ENCODE measurements at regions not wholly inside any gene's neighbourhood (a gene's known extent, or its start where the extent isn't known, plus 50 kb on each side); places are given as distances from the start of the nearest gene placed in this dataset.

DNA sequence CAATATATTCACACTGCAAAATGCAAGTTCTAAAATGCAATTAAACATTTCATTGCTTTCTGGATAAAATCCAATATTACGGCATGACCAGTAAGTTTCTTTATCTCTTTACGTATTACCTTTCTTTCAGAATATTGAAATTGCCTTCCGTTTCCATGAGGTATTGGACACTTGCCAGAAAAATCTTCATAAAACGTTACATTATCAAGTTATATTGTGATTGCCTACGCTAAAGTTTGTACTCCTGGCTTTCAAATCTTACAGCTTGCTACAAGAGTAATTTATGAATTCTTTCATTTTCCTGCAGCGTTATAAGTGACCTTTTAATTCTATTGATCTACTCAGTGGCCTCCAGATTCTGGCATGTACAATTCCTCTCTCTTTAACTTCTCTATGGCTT lies 1349.3 kb downstream of the OTOL1 start:
- Histone ChIP-seq H3K79me2 (ENCODE audit: insufficient read depth) (no peaks in the 10 kb centered on the region), H2AFZ (ENCODE audit: low read depth) (no peak overlapping the region), H3K9me2 (no peaks in the 10 kb centered on the region), H3K9ac (no peak overlapping the region), H3K4me2 (no peak overlapping the region), H3K27ac (ENCODE audit: low read depth in 2 of 2, low read length in 1 of 2) (no peak overlapping the region), H3K27me3 (ENCODE audit: insufficient read depth) (no peaks in the 10 kb centered on the region), H3K36me3 (replicated peaks in 1 of 2; ENCODE audit: control insufficient read depth in 1 of 2, insufficient read depth in 2 of 2, low read length in 1 of 2) (no peaks in the 10 kb centered on the region), H3K4me3 (ENCODE audit: low read depth in 2 of 2, low read length in 1 of 2) (no peak overlapping the region), H3K4me1 (ENCODE audit: control insufficient read depth in 1 of 2, insufficient read depth in 2 of 2, low read depth in 1 of 2, low read length in 1 of 2) (no peaks in the 10 kb centered on the region), H3F3A (replicated peaks; ENCODE audit: insufficient read depth) (no peaks in the 10 kb centered on the region), H3K9me3 (no peaks in the 10 kb centered on the region), H4K20me1 (ENCODE audit: insufficient read depth) (no peaks in the 10 kb centered on the region)
- DNase-seq: no peak
- ChIA-PET CTCF (no interaction called here), POLR2A (no interaction called here)
- WGBS (ENCODE audit: low lambda C conversion rate): 68% methylated on average over 6 of the region's 6 CpGs
- TF ChIP-seq MXI1 (IDR thresholded peaks at IDR 0.05; ENCODE audit: low read depth, low read length) (no peak), CTCF (IDR thresholded peaks at IDR 0.05) (no peak), USF2 (IDR thresholded peaks at IDR 0.05; ENCODE audit: borderline replicate concordance, low read depth, low read length) (no peak), FOXJ3 (CRISPR knock-in tag; IDR thresholded peaks at IDR 0.05) (no peak), POLR2AphosphoS5 (IDR thresholded peaks at IDR 0.05; ENCODE audit: low read depth, low read length) (no peak), FOSL2 (IDR thresholded peaks at IDR 0.05; ENCODE audit: borderline replicate concordance, low read depth) (no peak), RCOR1 (IDR thresholded peaks at IDR 0.05; ENCODE audit: low read length) (no peak), NRF1 (IDR thresholded peaks at IDR 0.05; ENCODE audit: low read depth, low read length) (no peak), MAX (IDR thresholded peaks at IDR 0.05; ENCODE audit: low read depth) (no peak)
- TF ChIP-seq, protein P1, sequence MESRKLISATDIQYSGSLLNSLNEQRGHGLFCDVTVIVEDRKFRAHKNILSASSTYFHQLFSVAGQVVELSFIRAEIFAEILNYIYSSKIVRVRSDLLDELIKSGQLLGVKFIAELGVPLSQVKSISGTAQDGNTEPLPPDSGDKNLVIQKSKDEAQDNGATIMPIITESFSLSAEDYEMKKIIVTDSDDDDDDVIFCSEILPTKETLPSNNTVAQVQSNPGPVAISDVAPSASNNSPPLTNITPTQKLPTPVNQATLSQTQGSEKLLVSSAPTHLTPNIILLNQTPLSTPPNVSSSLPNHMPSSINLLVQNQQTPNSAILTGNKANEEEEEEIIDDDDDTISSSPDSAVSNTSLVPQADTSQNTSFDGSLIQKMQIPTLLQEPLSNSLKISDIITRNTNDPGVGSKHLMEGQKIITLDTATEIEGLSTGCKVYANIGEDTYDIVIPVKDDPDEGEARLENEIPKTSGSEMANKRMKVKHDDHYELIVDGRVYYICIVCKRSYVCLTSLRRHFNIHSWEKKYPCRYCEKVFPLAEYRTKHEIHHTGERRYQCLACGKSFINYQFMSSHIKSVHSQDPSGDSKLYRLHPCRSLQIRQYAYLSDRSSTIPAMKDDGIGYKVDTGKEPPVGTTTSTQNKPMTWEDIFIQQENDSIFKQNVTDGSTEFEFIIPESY (IDR thresholded peaks at IDR 0.05; ENCODE audit: borderline replicate concordance, low read depth): no peak

GRCh38 chr3:162847511-162847910 lies 1350.9 kb downstream of the OTOL1 start:
- no peak overlapping the region for H3K4me2 ChIP-seq
- no peak overlapping the region for H2AFZ ChIP-seq (ENCODE audit: low read depth)
- H3K9ac ChIP-seq: no peak overlapping the region
- H3K36me3 ChIP-seq (replicated peaks in 1 of 2; ENCODE audit: control insufficient read depth in 1 of 2, insufficient read depth in 2 of 2, low read length in 1 of 2): no peaks in the 10 kb centered on the region
- no peaks in the 10 kb centered on the region for H3F3A ChIP-seq (replicated peaks; ENCODE audit: insufficient read depth)
- no peak overlapping the region for H3K4me3 ChIP-seq (ENCODE audit: low read depth in 2 of 2, low read length in 1 of 2)
- H3K9me3 ChIP-seq: no peaks in the 10 kb centered on the region
- ChIA-PET CTCF (interaction anchor here (1.0 kb wide), 1 partner anchor 17 kb away, joined by 3 read pairs; no protein-coding TSS in a partner anchor), POLR2A (no interaction called here)
- no peaks in the 10 kb centered on the region for H3K79me2 ChIP-seq (ENCODE audit: insufficient read depth)
- H3K27me3 ChIP-seq (ENCODE audit: insufficient read depth): no peaks in the 10 kb centered on the region
- TF ChIP-seq, protein P2, sequence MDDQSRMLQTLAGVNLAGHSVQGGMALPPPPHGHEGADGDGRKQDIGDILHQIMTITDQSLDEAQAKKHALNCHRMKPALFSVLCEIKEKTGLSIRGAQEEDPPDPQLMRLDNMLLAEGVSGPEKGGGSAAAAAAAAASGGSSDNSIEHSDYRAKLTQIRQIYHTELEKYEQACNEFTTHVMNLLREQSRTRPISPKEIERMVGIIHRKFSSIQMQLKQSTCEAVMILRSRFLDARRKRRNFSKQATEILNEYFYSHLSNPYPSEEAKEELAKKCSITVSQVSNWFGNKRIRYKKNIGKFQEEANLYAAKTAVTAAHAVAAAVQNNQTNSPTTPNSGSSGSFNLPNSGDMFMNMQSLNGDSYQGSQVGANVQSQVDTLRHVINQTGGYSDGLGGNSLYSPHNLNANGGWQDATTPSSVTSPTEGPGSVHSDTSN (IDR thresholded peaks at IDR 0.05): no peak
- no peak for TF ChIP-seq FOXM1 (IDR thresholded peaks at IDR 0.05; ENCODE audit: low read depth)
- TF ChIP-seq REST (IDR thresholded peaks at IDR 0.05; ENCODE audit: low read depth, low read length): no peak
- no peak for TF ChIP-seq JUND (IDR thresholded peaks at IDR 0.05)
- no peak for TF ChIP-seq GATA2 (CRISPR knock-in tag; IDR thresholded peaks at IDR 0.05)
- no peak for TF ChIP-seq ELF1 (IDR thresholded peaks at IDR 0.05)
- TF ChIP-seq EZH2phosphoT487 (IDR thresholded peaks at IDR 0.05; ENCODE audit: borderline replicate concordance, low read depth): no peak
- no peak for TF ChIP-seq RFX5 (IDR thresholded peaks at IDR 0.05; ENCODE audit: low read length)
- no peak for TF ChIP-seq CHD2 (IDR thresholded peaks at IDR 0.05; ENCODE audit: low read length, partially characterized antibody)
- TF ChIP-seq YY1 (IDR thresholded peaks at IDR 0.05; ENCODE audit: low read depth): no peak
- no peak for TF ChIP-seq FOSL2 (IDR thresholded peaks at IDR 0.05; ENCODE audit: borderline replicate concordance, low read depth)
- H3K27ac ChIP-seq (ENCODE audit: low read depth in 2 of 2, low read length in 1 of 2): no peak overlapping the region
- no peak for DNase-seq
- H3K9me2 ChIP-seq: no peaks in the 10 kb centered on the region
- H3K4me1 ChIP-seq (ENCODE audit: control insufficient read depth in 1 of 2, insufficient read depth in 2 of 2, low read depth in 1 of 2, low read length in 1 of 2): no peaks in the 10 kb centered on the region
- no peaks in the 10 kb centered on the region for H4K20me1 ChIP-seq (ENCODE audit: insufficient read depth)
